Stimulated activated CD4-positive, alpha-beta T cell treated with anti-CD3 and anti-CD28 coated beads, Interleukin-2, amount 100 ng/mL, for 48 hours (primary cell): ENCODE measurements at regions not wholly inside any gene's neighbourhood (a gene's known extent, or its start where the extent isn't known, plus 50 kb on each side); places are given as distances from the start of the nearest gene placed in this dataset.

Experiments used
- DNase-seq, 2 donors: peaks; one replicate each; pipeline ENCODE4 v3.0.0-alpha.2; 2020

DNA sequence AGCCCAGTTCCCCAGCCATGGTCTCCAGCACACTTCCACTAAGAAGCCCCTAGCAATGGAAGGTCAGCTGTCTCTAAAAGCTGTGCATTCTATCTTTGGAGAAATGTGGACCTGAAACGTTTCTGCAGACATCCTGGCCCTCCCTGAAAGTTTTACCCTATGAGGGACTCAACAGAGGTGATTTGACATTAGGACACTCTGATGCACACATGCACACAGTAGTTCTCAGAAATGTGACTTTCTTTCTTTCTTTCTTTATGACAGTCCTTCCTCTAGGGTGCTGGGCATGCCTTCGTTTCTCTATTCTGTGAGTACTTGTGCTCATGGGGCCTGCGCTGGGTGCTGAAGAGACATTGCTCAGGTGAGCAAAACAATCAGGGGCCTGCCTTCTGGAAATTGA, 857.3 kb downstream of the RNF144A start:
- no peak for DNase-seq

DNA sequence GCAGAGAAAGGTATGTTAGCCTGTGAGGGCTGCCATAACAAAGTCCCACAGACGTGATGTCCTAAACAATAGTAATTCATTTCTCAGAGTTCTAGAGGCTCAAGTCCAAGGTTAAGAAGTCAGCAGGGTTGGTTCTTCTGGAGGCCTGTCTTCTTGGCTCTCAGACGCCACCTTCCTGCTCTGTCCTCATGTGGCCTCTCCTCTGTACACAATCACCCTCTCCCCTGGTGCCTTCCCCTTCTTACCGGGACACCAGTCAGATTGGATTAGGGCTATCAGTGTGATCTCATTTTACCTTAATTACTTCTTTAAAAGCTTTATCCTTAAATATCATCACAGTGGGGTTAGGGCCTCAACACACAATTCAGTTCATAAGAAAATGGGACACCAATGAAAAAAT, 860.5 kb downstream of the RNF144A start:
- DNase-seq: no peak

- DNase-seq: no peak
Measured at GRCh38 chr2:7780321-7780720, 863.1 kb downstream of the RNF144A start.

DNA sequence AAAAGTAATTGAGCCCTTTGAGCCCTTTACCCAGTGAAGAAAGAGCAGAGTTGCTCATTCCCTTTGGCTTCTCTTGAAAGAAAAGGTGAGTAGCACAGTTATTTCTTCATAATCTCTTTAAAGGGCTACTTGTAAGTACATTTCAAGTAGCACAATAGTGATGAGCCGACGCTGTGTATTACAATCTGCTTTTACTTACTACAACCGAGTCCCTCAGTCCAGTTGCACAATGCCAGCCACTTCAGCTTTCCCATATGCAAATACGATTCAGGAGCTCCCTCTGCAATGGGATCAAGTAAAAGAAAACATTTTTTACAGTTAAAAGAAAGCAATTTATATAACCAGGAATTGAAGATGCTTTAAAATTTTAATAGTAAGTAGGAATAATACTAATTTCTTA, 868.5 kb downstream of the RNF144A start:
- no peak for DNase-seq

GRCh38 chr2:7788736-7789135, 871.5 kb downstream of the RNF144A start:
- DNase-seq: no peak

- DNase-seq: no peak
Measured at GRCh38 chr2:7792031-7792651, 874.9 kb downstream of the RNF144A start.

GRCh38 chr2:7795778-7796563, 878.8 kb downstream of the RNF144A start:
- no peak for DNase-seq

DNA sequence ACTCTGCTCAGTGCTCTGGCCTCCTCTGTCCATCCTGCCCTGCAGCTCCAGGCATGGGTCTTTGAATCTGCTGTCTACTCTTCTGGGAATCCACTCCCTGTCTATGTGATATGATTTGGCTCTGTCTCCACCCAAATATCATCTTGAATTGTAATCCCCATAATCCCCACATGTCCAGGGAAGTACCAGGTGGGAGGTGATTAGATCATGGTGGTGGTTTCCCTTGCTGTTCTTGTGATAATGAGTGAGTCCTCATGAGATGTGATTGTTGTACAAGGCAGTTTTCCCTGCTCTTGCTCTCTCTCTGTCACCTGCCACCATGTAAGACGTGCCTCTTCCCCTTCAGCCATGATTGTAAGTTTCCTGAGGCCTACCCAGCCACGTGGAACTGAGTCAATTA, 881.8 kb upstream of the ID2 start:
- DNase-seq: no peak

GRCh38 chr2:7801212-7801611, 880.6 kb upstream of the ID2 start:
- no peak for DNase-seq

DNA sequence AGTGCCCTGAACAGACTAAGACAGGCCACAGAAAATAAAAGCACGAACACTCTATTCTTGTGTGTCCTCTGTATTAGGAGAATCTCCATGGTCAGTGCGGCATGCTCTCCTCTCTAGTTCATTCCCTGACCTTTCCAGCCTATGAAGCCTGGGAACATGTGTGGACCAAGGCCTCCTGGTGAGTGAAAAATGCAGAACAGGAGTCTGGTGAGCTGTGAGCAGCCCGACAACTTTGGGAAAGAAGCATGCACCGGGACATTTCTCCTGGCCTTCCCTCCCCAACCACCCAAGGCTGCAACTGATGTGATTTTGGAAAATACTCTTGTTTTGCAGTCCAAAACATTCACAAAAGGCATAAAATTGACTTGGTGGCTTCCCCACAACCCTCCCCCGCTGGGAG, 878.3 kb upstream of the ID2 start:
- no peak for DNase-seq

GRCh38 chr2:7809640-7810039, 872.2 kb upstream of the ID2 start:
- DNase-seq: no peak

DNA sequence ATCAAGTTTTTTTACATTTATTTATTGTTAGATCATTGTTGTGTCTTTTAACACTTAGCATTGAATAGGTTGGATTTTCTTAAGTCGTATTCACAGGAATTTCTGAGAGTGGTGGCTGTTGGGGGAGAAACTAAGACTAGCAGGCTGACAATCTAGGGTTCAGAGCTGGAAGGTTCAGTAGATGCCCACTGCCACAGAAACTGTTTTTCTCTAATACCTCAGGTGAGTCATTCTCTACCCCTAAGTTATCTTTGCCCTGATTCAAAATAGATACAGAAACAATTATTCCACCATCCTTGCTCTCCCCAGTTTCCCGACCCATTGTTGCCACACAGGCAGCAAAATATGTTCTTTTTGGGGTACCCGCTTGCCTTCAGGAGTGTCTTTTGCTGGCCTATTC, 870.8 kb upstream of the ID2 start:
- no peak for DNase-seq

DNA sequence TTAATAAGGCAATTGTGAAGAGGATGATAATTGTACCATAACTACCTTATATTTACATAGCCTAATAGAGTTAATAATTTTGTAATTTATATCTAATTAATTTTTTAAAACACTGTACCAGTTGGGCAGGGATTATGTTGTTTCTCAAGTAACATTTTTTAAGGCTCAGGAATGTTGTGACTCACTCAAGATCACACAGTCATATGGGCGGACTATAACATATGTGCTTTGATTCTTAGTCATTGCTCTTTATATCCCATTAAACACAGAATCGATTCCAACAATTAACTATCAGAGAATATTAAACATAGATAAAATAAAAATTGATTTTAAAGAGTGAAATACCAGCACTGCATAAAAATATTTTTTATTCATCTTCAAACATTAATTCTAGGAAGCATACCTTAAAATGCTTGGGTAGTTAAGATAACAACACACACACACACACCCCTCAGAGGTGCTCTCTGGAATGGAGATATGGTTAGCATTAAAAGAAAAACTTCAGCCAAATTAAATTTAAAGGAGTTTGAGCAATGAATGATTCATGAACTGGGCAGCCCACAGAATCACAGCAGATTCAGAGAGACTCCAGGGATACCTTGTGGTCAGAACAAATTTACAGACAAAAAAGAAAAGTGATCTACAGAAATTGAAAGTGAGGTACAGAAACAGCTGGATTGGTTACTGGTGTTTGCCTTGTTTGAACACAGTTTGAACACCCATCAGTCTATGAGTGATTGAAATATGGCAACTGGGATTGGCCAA, 869.4 kb upstream of the ID2 start:
- DNase-seq: no peak

GRCh38 chr2:7813541-7814292, 868.1 kb upstream of the ID2 start:
- DNase-seq: no peak

DNA sequence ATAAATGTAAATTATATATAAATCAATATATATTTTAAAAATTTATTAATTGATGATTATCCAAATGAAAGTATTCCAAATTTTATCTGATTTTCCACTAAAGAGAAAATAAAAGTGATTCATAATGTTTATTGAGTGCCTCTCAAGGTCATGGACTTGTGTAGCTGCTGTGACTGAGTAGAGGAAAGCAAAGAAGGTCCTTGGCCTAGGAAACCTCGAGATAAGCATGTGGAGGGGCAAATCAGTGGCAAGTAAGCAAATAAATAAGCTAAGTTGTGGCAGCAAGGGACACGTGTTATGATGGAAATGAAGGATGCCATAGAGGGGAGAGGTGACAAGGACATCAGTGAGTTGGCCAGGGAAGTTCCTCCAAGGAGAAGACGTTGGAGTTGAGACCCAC, 866.1 kb upstream of the ID2 start:
- DNase-seq: no peak

GRCh38 chr2:7816233-7816632, 865.6 kb upstream of the ID2 start:
- DNase-seq: no peak

- DNase-seq: no peak
Measured at GRCh38 chr2:7816944-7817343, 864.9 kb upstream of the ID2 start.

DNA sequence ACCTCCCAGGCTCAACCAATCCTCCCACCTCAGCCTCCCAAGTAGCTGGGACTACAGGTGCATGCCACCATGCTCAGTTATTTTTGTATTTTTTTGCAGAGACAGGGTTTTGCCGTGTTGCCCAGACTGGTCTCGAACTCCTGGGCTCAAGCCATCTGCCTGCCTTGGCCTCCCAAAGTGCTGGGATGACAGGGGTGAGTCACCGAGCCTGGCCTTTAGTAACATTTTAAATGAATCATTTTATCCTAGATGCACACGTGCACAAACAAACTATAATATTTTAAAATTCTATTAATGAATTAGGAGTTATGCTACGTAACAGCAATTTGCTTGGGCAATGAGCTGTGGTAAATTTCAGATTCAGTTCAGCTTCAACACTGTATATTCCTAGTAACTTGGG, 862.5 kb upstream of the ID2 start:
- no peak for DNase-seq

DNA sequence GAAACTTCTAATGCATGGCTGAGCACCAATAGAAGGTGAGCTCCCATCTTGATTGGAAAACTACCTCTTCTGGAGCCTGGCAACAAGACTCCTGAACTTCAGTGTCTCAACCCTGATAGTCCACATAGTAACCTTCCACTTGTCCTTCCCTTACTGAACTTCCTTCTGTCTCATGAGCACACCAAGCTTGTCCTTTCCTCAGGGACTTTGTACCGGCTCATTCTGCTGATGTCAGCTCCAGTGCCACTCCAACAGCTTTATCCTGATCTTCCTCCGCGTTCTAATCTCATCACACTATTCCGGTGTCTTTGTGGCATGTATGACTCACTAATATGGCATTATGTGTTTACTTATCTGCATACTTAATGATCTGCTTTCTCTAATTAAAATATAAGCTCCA, 862.0 kb upstream of the ID2 start:
- DNase-seq: no peak

- no peak for DNase-seq
Measured at GRCh38 chr2:7824211-7824610, 857.6 kb upstream of the ID2 start.

GRCh38 chr2:7825591-7826312, 856.1 kb upstream of the ID2 start:
- peak; percentile 35 to 41 for DNase-seq

GRCh38 chr2:7826656-7827055, 855.2 kb upstream of the ID2 start:
- DNase-seq: no peak

DNA sequence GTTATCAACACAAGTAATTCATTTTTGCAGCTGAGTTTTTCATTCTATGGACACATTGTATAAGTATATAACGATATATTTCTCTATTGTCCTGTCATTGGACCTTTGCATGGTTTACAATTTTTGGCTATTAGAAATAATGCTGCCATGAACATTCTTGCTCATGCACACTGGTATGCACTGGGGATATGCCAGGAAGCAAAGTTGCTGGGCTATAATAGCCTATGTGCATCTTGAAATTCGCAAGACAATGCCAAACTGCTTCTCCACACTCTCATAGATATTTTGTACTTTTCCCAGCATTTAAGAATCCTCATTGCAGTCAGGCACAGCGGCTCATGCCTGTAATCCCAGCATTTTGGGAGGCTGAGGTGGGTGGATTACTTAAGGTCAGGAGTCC, 852.6 kb upstream of the ID2 start:
- no peak for DNase-seq
